ENCODE measurements at regions not wholly inside any gene's neighbourhood (a gene's known extent, or its start where the extent isn't known, plus 50 kb on each side); places are given as distances from the start of the nearest gene placed in this dataset.
A peak's percentile ranks its signal among the peaks of the same experiment; 100 is the strongest.

DNA sequence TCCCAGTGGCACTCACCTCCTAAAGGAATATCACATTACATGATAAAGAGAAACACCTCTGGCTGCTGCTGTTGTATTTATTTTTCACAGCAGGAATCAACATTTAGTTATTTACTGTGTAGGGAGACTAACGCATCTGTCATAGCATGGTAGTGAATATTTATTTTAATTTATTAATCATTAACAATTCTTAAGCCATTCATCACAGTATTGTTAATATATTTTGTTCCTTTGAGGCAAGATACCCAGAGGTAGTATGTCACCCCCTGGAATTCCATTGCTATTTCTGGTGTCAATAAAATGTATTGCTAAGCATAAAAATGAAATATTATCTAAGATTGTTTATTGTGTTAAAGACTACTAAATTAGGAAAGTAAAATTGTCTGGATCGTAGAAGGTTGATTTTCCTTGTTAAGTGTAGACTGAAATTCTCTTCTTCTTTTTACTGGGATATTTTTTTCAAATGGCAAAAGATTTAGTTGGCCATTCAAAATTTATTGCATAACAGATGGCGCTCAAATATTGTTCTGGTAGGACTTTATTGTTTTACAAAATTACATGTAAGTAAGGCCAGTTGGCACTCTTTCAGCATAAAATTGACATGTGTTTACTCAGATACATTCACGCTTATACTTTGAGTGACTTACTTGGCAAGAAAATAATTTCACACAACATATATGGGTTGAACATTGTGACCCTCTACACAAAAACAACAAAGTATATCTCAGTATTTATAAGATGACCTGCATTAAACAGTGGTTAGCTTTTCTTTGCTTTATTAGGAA is 1358.7 kb upstream of the SORCS1 start:
- TF ChIP-seq EZH2 (IDR thresholded peaks at IDR 0.05; ENCODE audit: insufficient read depth, poor library complexity, severe bottlenecking): no peak
- no peak for TF ChIP-seq EZH2phosphoT487 (IDR thresholded peaks at IDR 0.05; ENCODE audit: insufficient read depth, low read depth)

DNA sequence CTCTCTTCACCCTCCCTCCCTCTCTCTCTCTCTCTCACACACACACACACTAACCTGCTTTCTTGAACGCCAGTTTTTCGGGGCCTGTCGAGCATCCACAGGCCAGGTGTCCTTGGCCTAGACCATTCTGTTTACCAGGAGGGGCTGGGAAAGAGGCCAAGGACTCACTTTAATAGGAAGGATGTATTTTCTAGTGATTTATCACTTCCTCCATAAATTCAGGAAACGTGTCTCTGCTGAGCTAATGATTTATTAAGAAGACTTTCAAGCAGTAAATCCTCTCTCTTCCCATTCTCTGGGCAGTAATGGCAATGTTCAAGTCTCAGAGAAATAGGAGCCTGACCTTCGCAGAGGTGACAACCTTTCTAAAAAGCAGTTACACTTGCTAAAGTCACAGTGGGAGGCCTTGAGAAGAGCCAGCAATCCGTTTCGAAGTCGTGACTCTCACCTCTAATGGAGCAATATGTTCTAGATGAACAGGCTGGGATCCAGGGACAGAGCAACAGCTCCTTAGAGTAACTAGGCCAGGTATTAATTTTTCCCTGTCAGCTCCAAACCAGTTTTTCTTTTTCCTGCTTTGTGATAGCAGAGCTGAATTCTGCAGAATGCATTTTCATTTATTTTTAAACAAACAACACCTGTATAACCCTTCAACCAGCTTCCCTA is 1357.5 kb upstream of the SORCS1 start:
- H3K9ac ChIP-seq: no peak overlapping the region

More for the DNA sequence above, 1358.7 kb upstream of the SORCS1 start:
- DNase-seq: no peak
- no peak overlapping the region for H3K27ac ChIP-seq
- H3K4me1 ChIP-seq (ENCODE audit: insufficient read depth): no peaks in the 10 kb centered on the region
- H3K79me2 ChIP-seq (ENCODE audit: insufficient read depth): no peaks in the 10 kb centered on the region
- in situ Hi-C loops (cut with MboI): no loop called here
- no peak overlapping the region for H3K4me3 ChIP-seq
- no peak overlapping the region for H3K4me2 ChIP-seq (ENCODE audit: unreplicated experiment)
- no peaks in the 10 kb centered on the region for H4K20me1 ChIP-seq (ENCODE audit: insufficient read depth)
- no peaks in the 10 kb centered on the region for H3K27me3 ChIP-seq (replicated peaks; ENCODE audit: insufficient read depth)
- no peak overlapping the region for H3K9ac ChIP-seq
- WGBS, 2 experiments (ENCODE audit: low coverage in 1 of 2, low lambda C conversion rate in 2 of 2, missing lambda C conversion rate in 2 of 2): 79 to 82% methylated on average over 4 of the region's 4 CpGs
- H3K9me2 ChIP-seq (ENCODE audit: insufficient read depth): no peaks in the 10 kb centered on the region
- no peak overlapping the region for H2AFZ ChIP-seq
- no peaks in the 10 kb centered on the region for H3K36me3 ChIP-seq (ENCODE audit: low read depth)
- no peaks in the 10 kb centered on the region for H3F3A ChIP-seq (ENCODE audit: insufficient read depth)
- no peaks in the 10 kb centered on the region for H3K9me3 ChIP-seq (ENCODE audit: low read depth)

DNA sequence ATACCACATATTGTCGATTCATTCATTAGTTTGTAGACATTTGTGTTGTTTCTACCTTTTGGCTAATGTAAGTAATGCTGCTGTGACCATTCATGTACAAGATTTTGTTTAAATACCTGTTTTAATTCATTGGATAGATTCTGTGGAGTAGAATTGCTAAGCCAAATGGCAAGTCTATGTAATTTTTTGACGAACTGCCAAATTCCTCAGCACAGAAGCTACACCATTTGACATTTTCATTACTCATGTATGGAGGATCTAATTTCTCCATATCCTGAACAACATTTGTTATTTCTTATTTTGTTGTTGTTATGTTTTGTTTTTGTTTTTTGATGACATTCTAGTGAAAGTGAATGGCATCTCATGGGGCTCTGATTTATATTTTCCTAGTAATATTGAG is 1351.3 kb upstream of the SORCS1 start:
- H3K4me2 ChIP-seq (ENCODE audit: unreplicated experiment): no peak overlapping the region
- H3K9ac ChIP-seq: no peak overlapping the region
- H2AFZ ChIP-seq: no peak overlapping the region
- no peaks in the 10 kb centered on the region for H3K9me2 ChIP-seq (ENCODE audit: insufficient read depth)
- no peaks in the 10 kb centered on the region; the same call in 1 of the 2 replicates for H3K4me1 ChIP-seq (ENCODE audit: insufficient read depth)
- no peaks in the 10 kb centered on the region for H3F3A ChIP-seq (ENCODE audit: insufficient read depth)
- no peak overlapping the region for H3K4me3 ChIP-seq
- H3K79me2 ChIP-seq (ENCODE audit: insufficient read depth): no peaks in the 10 kb centered on the region
- DNase-seq: peak; percentile 55
- no peaks in the 10 kb centered on the region for H3K27me3 ChIP-seq (replicated peaks; ENCODE audit: insufficient read depth)
- no peaks in the 10 kb centered on the region for H3K36me3 ChIP-seq (ENCODE audit: low read depth)
- no peak for TF ChIP-seq EZH2phosphoT487 (IDR thresholded peaks at IDR 0.05; ENCODE audit: insufficient read depth, low read depth)
- no peak for TF ChIP-seq EZH2 (IDR thresholded peaks at IDR 0.05; ENCODE audit: insufficient read depth, poor library complexity, severe bottlenecking)
- in situ Hi-C loops (cut with MboI): no loop called here
- no peaks in the 10 kb centered on the region for H3K9me3 ChIP-seq (ENCODE audit: low read depth)
- no peaks in the 10 kb centered on the region for H4K20me1 ChIP-seq (ENCODE audit: insufficient read depth)
- 66 to 68% methylated on average over 2 of the region's 2 CpGs for WGBS, 2 experiments (ENCODE audit: low coverage in 1 of 2, low lambda C conversion rate in 2 of 2, missing lambda C conversion rate in 2 of 2)
- H3K27ac ChIP-seq: no peak overlapping the region

More for the DNA sequence above, 1357.5 kb upstream of the SORCS1 start:
- no peak for DNase-seq
- Histone ChIP-seq H3K9me2 (ENCODE audit: insufficient read depth) (no peaks in the 10 kb centered on the region), H3K27me3 (replicated peaks; ENCODE audit: insufficient read depth) (no peaks in the 10 kb centered on the region), H3F3A (ENCODE audit: insufficient read depth) (no peaks in the 10 kb centered on the region), H3K27ac (no peak overlapping the region), H4K20me1 (ENCODE audit: insufficient read depth) (no peaks in the 10 kb centered on the region), H3K4me3 (no peak overlapping the region), H3K36me3 (ENCODE audit: low read depth) (no peaks in the 10 kb centered on the region), H3K4me1 (ENCODE audit: insufficient read depth) (no peaks in the 10 kb centered on the region), H3K9me3 (ENCODE audit: low read depth) (no peaks in the 10 kb centered on the region), H3K4me2 (ENCODE audit: unreplicated experiment) (no peak overlapping the region), H3K79me2 (ENCODE audit: insufficient read depth) (no peaks in the 10 kb centered on the region), H2AFZ (no peak overlapping the region)
- 44 to 57% methylated on average over 8 of the region's 8 CpGs for WGBS, 2 experiments (ENCODE audit: low coverage in 1 of 2, low lambda C conversion rate in 2 of 2, missing lambda C conversion rate in 2 of 2)
- in situ Hi-C loops (cut with MboI): no loop called here
- TF ChIP-seq EZH2phosphoT487 (IDR thresholded peaks at IDR 0.05; ENCODE audit: insufficient read depth, low read depth) (no peak), EZH2 (IDR thresholded peaks at IDR 0.05; ENCODE audit: insufficient read depth, poor library complexity, severe bottlenecking) (no peak)

DNA sequence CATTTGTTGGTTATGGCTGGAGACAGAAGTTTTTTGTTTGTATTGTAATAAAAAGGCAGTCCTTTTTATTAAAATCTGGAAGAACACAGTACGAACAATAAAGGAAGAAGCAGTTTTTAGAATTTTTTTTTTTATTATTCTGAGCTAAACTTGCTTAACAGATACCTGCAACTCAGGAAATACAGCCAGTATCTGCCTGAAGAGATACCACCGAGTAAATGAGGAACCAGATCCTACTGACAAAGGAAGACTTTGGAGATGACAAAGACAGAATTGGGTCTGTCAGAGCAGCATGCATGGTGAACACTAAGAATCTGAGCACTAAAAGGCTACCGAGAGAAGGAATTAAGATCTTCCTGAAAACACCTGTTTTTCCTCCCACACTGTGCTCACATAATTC is 1335.9 kb upstream of the SORCS1 start:
- Histone ChIP-seq H3F3A (ENCODE audit: insufficient read depth) (peaks cover 13% of the 10 kb centered on the region; the same call in 1 of the 2 replicates), H2AFZ (no peak overlapping the region), H3K36me3 (ENCODE audit: low read depth) (no peaks in the 10 kb centered on the region), H3K4me1 (ENCODE audit: insufficient read depth) (peaks cover 14% of the 10 kb centered on the region), H4K20me1 (ENCODE audit: insufficient read depth) (no peaks in the 10 kb centered on the region), H3K27me3 (replicated peaks; ENCODE audit: insufficient read depth) (no peaks in the 10 kb centered on the region), H3K79me2 (ENCODE audit: insufficient read depth) (no peaks in the 10 kb centered on the region), H3K9me2 (ENCODE audit: insufficient read depth) (no peaks in the 10 kb centered on the region), H3K9ac (no peak overlapping the region), H3K4me2 (ENCODE audit: unreplicated experiment) (no peak overlapping the region), H3K9me3 (ENCODE audit: low read depth) (no peaks in the 10 kb centered on the region), H3K27ac (no peak overlapping the region), H3K4me3 (no peak overlapping the region)
- WGBS, 2 experiments (ENCODE audit: low coverage in 1 of 2, low lambda C conversion rate in 2 of 2, missing lambda C conversion rate in 2 of 2): 55 to 68% methylated on average over 3 of the region's 3 CpGs
- TF ChIP-seq EZH2phosphoT487 (IDR thresholded peaks at IDR 0.05; ENCODE audit: insufficient read depth, low read depth) (no peak), EZH2 (IDR thresholded peaks at IDR 0.05; ENCODE audit: insufficient read depth, poor library complexity, severe bottlenecking) (no peak)
- in situ Hi-C loops (cut with MboI): no loop called here
- DNase-seq: no peak

Measured in GM23248 (cell line).